ENCODE measurements at regions not wholly inside any gene's neighbourhood (a gene's known extent, or its start where the extent isn't known, plus 50 kb on each side); places are given as distances from the start of the nearest gene placed in this dataset.
A peak's percentile ranks its signal among the peaks of the same experiment; 100 is the strongest.

GRCh38 chr7:121547544-121548092 lies 151.5 kb upstream of the FAM3C start:
- DNase-seq, result peak in 2 of 5 donors; percentile 58 to 68
- no peak overlapping the region for H3K27ac ChIP-seq (ENCODE audit: low read depth in 2 of 2, low read length in 2 of 2)
- no peaks in the 10 kb centered on the region for H3K4me1 ChIP-seq (ENCODE audit: control insufficient read depth in 2 of 3, insufficient read depth in 2 of 3, low read depth in 1 of 3, low read length in 3 of 3)
- no peaks in the 10 kb centered on the region for H3K27me3 ChIP-seq (ENCODE audit: control insufficient read depth, insufficient read depth, low read length)
- peak; percentile 71 for TF ChIP-seq CTCF (IDR thresholded peaks at IDR 0.05; ENCODE audit: borderline replicate concordance, extremely low read depth, insufficient read depth)
- no peak overlapping the region for H3K4me3 ChIP-seq (ENCODE audit: low read length in 3 of 3)
- H3K9ac ChIP-seq (ENCODE audit: low read length in 3 of 3), result no peak overlapping the region
- no peaks in the 10 kb centered on the region for H3K36me3 ChIP-seq (ENCODE audit: control insufficient read depth in 2 of 3, insufficient read depth in 3 of 3, low read length in 3 of 3)
- H3K9me3 ChIP-seq (ENCODE audit: control insufficient read depth in 2 of 3, insufficient read depth in 1 of 3, low read length in 3 of 3), result no peaks in the 10 kb centered on the region
- intact Hi-C loops (cut with DNase I), result no loop called here
- peak; percentile 97 for FAIRE-seq

- no peak overlapping the region for H3K4me3 ChIP-seq (ENCODE audit: low read length in 3 of 3)
- DNase-seq, result peak in 1 of 5 donors; percentile 4
- intact Hi-C loops (cut with DNase I), result no loop called here
Measured at GRCh38 chr7:121546632-121547543, 150.8 kb upstream of the FAM3C start.

GRCh38 chr7:121545418-121545817 lies 149.3 kb upstream of the FAM3C start:
- H3K4me3 ChIP-seq (ENCODE audit: low read length in 3 of 3), result no peak overlapping the region
- no peaks in the 10 kb centered on the region for H3K36me3 ChIP-seq (ENCODE audit: control insufficient read depth in 2 of 3, insufficient read depth in 3 of 3, low read length in 3 of 3)
- H3K27me3 ChIP-seq (ENCODE audit: control insufficient read depth, insufficient read depth, low read length), result no peaks in the 10 kb centered on the region
- no peaks in the 10 kb centered on the region for H3K4me1 ChIP-seq (ENCODE audit: control insufficient read depth in 2 of 3, insufficient read depth in 2 of 3, low read depth in 1 of 3, low read length in 3 of 3)
- DNase-seq, result no peak
- FAIRE-seq, result no peak
- H3K9ac ChIP-seq (ENCODE audit: low read length in 3 of 3), result no peak overlapping the region
- intact Hi-C loops (cut with DNase I), result no loop called here
- TF ChIP-seq CTCF (IDR thresholded peaks at IDR 0.05; ENCODE audit: borderline replicate concordance, extremely low read depth, insufficient read depth), result no peak
- no peak overlapping the region for H3K27ac ChIP-seq (ENCODE audit: low read depth in 2 of 2, low read length in 2 of 2)
- H3K9me3 ChIP-seq (ENCODE audit: control insufficient read depth in 2 of 3, insufficient read depth in 1 of 3, low read length in 3 of 3), result no peaks in the 10 kb centered on the region

More at GRCh38 chr7:121546632-121547543, 150.8 kb upstream of the FAM3C start:
- Histone ChIP-seq H3K9ac (ENCODE audit: low read length in 3 of 3) (no peak overlapping the region), H3K27ac (ENCODE audit: low read depth in 2 of 2, low read length in 2 of 2) (no peak overlapping the region), H3K9me3 (ENCODE audit: control insufficient read depth in 2 of 3, insufficient read depth in 1 of 3, low read length in 3 of 3) (no peaks in the 10 kb centered on the region), H3K27me3 (ENCODE audit: control insufficient read depth, insufficient read depth, low read length) (no peaks in the 10 kb centered on the region), H3K4me1 (ENCODE audit: control insufficient read depth in 2 of 3, insufficient read depth in 2 of 3, low read depth in 1 of 3, low read length in 3 of 3) (no peaks in the 10 kb centered on the region), H3K36me3 (ENCODE audit: control insufficient read depth in 2 of 3, insufficient read depth in 3 of 3, low read length in 3 of 3) (no peaks in the 10 kb centered on the region)
- no peak for FAIRE-seq
- TF ChIP-seq CTCF (IDR thresholded peaks at IDR 0.05; ENCODE audit: borderline replicate concordance, extremely low read depth, insufficient read depth), result no peak
